PFSK-1 (cell line): ENCODE measurements at regions not wholly inside any gene's neighbourhood (a gene's known extent, or its start where the extent isn't known, plus 50 kb on each side); places are given as distances from the start of the nearest gene placed in this dataset.

Experiments
- POLR2AphosphoS5 ChIP-seq: IDR thresholded peaks from 2 replicates; pipeline ENCODE4 v1.6.1; 2012; ENCODE audit warnings: low read depth, mild to moderate bottlenecking, control low read depth, low read length, moderate library complexity
- SIN3A ChIP-seq: IDR thresholded peaks from 2 replicates; pipeline ENCODE4 v1.6.1; 2012; ENCODE audit warnings: mild to moderate bottlenecking, low read length, moderate library complexity, borderline replicate concordance; ENCODE audit not compliant: insufficient read depth

GRCh38 chr3:10757821-10758130 is 58.3 kb upstream of the SLC6A11 start:
- TF ChIP-seq POLR2AphosphoS5 (no peak), SIN3A (no peak)
